ENCODE measurements at regions not wholly inside any gene's neighbourhood (a gene's known extent, or its start where the extent isn't known, plus 50 kb on each side); places are given as distances from the start of the nearest gene placed in this dataset.

GRCh38 chr6:130677766-130678165, 149.4 kb upstream of the SMLR1 start:
- no peak overlapping the region for H3K27ac ChIP-seq
- no peak for TF ChIP-seq CTCF (conservative IDR thresholded peaks at IDR 0.05)
- TF ChIP-seq ZFX (IDR thresholded peaks at IDR 0.05) = no peak

GRCh38 chr6:130679684-130680083, 147.5 kb upstream of the SMLR1 start:
- no peak overlapping the region for H3K27ac ChIP-seq
- TF ChIP-seq ZFX (IDR thresholded peaks at IDR 0.05) = no peak
- no peak for TF ChIP-seq CTCF (conservative IDR thresholded peaks at IDR 0.05)

- no peak overlapping the region for H3K27ac ChIP-seq
- TF ChIP-seq CTCF (conservative IDR thresholded peaks at IDR 0.05) (no peak), ZFX (IDR thresholded peaks at IDR 0.05) (no peak)
These were observed 147.1 kb upstream of the SMLR1 start for GRCh38 chr6:130680116-130680515.

- no peak overlapping the region for H3K27ac ChIP-seq
- TF ChIP-seq ZFX (IDR thresholded peaks at IDR 0.05) (no peak), CTCF (conservative IDR thresholded peaks at IDR 0.05) (no peak)
These were observed 146.2 kb upstream of the SMLR1 start for GRCh38 chr6:130681028-130681427.

- no peak overlapping the region for H3K27ac ChIP-seq
- no peak for TF ChIP-seq ZFX (IDR thresholded peaks at IDR 0.05)
- TF ChIP-seq CTCF (conservative IDR thresholded peaks at IDR 0.05) = no peak
These were observed 145.1 kb upstream of the SMLR1 start for GRCh38 chr6:130682066-130682465.

- H3K27ac ChIP-seq = no peak overlapping the region
- TF ChIP-seq CTCF (conservative IDR thresholded peaks at IDR 0.05) (no peak), ZFX (IDR thresholded peaks at IDR 0.05) (no peak)
These were observed 143.3 kb upstream of the SMLR1 start for GRCh38 chr6:130683761-130684517.

GRCh38 chr6:130692659-130693058, 134.5 kb upstream of the SMLR1 start:
- TF ChIP-seq CTCF (conservative IDR thresholded peaks at IDR 0.05) (no peak), ZFX (IDR thresholded peaks at IDR 0.05) (no peak)

More at GRCh38 chr6:130692659-130693058, 134.5 kb upstream of the SMLR1 start:
- no peak overlapping the region for H3K27ac ChIP-seq

Data from C4-2B (cell line).